GM12878 (cell line): ENCODE measurements at regions not wholly inside any gene's neighbourhood (a gene's known extent, or its start where the extent isn't known, plus 50 kb on each side); places are given as distances from the start of the nearest gene placed in this dataset.

Source experiments
- MXI1 ChIP-seq: fragments of 150-350 bp; IDR thresholded peaks from 2 replicates; pipeline ENCODE4 v1.6.1; 2011; ENCODE audit warnings: low read depth, mild to moderate bottlenecking, inconsistent platforms, low read length, improper control_type of control experiment
- SMC3 ChIP-seq: IDR thresholded peaks from 2 replicates; pipeline ENCODE4 v1.6.1; 2011; ENCODE audit warnings: low read length, improper control_type of control experiment, borderline replicate concordance
- STAT3 ChIP-seq: IDR thresholded peaks from 2 replicates; pipeline ENCODE4 v1.6.1; 2011; ENCODE audit warnings: low read depth, low read length, improper control_type of control experiment

DNA sequence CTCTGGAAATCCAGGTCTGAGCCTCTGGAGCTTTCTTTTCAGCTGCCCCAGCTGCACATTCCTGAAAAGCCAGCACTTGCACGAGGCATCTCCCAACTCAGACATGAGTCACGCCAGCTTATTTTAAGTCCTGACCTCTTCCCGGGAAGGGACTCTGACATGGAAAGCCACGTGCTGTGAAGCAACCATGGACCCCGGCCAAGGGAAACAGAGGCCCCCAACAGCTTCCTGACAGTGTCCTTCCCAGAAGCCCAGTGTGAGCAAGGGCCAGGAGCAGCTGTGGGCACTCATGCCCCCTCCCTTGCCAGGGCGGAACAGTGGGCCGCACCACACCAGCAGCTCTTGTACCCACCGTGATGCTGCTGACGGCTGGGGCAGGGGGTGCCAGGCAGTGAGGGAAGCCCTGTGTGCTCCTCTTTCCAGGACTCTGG is 118.8 kb upstream of the CADM1 start:
- TF ChIP-seq MXI1 (no peak), SMC3 (no peak), STAT3 (no peak)
